HepG2 (cell line): ENCODE measurements at regions not wholly inside any gene's neighbourhood (a gene's known extent, or its start where the extent isn't known, plus 50 kb on each side); places are given as distances from the start of the nearest gene placed in this dataset.

Experiments
- CBFB ChIP-seq: sonication (generic); formaldehyde crosslinking; IDR thresholded peaks from 2 replicates; pipeline ENCODE4 v1.4.0; 2020; ENCODE audit warnings: missing genetic modification reagents
- HNRNPK ChIP-seq: fragments of 200-400 bp; formaldehyde crosslinking; IDR thresholded peaks from 2 replicates; pipeline ENCODE4 v1.6.1; 2018; ENCODE audit warnings: low read length, low read depth, moderate library complexity, mild to moderate bottlenecking; ENCODE audit not compliant: poor library complexity, severe bottlenecking
- ZNF329 ChIP-seq: sonication (generic); formaldehyde crosslinking; IDR thresholded peaks from 2 replicates; pipeline ENCODE4 v1.9.0; 2021; ENCODE audit warnings: low read depth, mild to moderate bottlenecking, missing genetic modification reagents
- TF ChIP-seq, protein P1 (sequence below): sonication (generic); formaldehyde crosslinking; IDR thresholded peaks from one replicate; pipeline ENCODE4 v1.5.1; 2020; ENCODE audit warnings: mild to moderate bottlenecking, missing genetic modification reagents; ENCODE audit errors: not compliant biosample characterization
- TF ChIP-seq, protein P2 (sequence below): sonication (generic); formaldehyde crosslinking; IDR thresholded peaks from 2 replicates; pipeline ENCODE4 v1.8.0; 2022; ENCODE audit warnings: low read depth, missing genetic modification reagents

DNA sequence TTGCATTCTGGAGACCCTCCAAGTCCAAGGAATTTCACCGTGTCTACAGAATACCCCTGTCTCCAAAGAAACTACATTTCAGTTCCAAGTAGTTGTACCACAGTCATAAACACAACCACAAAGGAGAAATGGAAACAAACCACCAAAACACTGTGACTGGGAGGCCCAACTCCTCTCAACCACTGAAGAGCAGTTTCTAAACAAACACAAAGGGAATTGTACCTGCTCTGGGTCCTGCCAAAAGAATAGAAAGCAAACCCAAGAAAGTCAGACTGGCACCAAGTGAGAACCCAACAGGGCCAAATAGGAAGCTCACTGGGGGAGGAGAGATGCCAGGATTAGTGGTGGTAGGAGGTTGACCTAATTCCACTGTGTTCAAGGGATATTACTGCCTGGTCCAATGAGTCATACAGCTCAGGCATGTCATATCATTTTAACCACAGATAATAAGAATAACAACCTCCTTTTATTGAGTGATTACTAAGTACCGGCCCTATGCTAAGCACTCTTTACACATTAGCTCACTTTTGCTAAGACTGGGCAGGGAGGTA, 123.9 kb upstream of the PPP2R5A start (continued):
- TF ChIP-seq, protein P1, sequence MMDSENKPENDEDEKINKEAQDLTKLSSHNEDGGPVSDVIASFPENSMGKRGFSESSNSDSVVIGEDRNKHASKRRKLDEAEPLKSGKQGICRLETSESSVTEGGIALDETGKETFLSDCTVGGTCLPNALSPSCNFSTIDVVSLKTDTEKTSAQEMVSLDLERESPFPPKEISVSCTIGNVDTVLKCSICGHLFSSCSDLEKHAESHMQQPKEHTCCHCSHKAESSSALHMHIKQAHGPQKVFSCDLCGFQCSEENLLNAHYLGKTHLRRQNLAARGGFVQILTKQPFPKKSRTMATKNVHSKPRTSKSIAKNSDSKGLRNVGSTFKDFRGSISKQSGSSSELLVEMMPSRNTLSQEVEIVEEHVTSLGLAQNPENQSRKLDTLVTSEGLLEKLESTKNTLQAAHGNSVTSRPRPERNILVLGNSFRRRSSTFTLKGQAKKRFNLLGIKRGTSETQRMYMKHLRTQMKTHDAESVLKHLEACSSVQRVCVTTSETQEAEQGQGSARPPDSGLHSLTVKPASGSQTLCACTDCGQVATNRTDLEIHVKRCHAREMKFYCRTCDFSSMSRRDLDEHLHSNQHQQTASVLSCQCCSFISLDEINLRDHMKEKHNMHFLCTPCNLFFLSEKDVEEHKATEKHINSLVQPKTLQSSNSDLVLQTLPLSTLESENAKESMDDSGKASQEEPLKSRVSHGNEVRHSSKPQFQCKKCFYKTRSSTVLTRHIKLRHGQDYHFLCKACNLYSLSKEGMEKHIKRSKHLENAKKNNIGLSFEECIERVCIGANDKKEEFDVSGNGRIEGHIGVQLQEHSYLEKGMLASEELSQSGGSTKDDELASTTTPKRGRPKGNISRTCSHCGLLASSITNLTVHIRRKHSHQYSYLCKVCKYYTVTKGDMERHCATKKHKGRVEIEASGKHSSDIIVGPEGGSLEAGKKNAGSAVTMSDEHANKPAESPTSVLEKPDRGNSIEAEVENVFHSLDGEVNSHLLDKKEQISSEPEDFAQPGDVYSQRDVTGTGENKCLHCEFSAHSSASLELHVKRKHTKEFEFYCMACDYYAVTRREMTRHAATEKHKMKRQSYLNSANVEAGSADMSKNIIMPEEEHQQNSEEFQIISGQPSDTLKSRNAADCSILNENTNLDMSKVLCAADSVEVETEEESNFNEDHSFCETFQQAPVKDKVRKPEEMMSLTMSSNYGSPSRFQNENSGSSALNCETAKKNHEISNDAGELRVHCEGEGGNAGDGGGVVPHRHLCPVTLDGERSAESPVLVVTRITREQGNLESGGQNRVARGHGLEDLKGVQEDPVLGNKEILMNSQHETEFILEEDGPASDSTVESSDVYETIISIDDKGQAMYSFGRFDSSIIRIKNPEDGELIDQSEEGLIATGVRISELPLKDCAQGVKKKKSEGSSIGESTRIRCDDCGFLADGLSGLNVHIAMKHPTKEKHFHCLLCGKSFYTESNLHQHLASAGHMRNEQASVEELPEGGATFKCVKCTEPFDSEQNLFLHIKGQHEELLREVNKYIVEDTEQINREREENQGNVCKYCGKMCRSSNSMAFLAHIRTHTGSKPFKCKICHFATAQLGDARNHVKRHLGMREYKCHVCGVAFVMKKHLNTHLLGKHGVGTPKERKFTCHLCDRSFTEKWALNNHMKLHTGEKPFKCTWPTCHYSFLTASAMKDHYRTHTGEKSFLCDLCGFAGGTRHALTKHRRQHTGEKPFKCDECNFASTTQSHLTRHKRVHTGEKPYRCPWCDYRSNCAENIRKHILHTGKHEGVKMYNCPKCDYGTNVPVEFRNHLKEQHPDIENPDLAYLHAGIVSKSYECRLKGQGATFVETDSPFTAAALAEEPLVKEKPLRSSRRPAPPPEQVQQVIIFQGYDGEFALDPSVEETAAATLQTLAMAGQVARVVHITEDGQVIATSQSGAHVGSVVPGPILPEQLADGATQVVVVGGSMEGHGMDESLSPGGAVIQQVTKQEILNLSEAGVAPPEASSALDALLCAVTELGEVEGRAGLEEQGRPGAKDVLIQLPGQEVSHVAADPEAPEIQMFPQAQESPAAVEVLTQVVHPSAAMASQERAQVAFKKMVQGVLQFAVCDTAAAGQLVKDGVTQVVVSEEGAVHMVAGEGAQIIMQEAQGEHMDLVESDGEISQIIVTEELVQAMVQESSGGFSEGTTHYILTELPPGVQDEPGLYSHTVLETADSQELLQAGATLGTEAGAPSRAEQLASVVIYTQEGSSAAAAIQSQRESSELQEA = no peak
- TF ChIP-seq CBFB (CRISPR knock-in tag) (no peak), HNRNPK (no peak), ZNF329 (CRISPR knock-in tag) (no peak)
- TF ChIP-seq, protein P2, sequence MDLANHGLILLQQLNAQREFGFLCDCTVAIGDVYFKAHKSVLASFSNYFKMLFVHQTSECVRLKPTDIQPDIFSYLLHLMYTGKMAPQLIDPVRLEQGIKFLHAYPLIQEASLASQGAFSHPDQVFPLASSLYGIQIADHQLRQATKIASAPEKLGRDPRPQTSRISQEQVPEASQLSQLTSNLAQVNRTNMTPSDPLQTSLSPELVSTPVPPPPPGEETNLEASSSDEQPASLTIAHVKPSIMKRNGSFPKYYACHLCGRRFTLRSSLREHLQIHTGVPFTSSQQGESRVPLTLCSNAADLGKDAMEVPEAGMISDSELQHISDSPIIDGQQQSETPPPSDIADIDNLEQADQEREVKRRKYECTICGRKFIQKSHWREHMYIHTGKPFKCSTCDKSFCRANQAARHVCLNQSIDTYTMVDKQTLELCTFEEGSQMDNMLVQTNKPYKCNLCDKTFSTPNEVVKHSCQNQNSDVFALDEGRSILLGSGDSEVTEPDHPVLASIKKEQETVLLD = no peak
- TF ChIP-seq, all 625 proteins: peak for 0
